IMR-90 (cell line): ENCODE measurements at regions not wholly inside any gene's neighbourhood (a gene's known extent, or its start where the extent isn't known, plus 50 kb on each side); places are given as distances from the start of the nearest gene placed in this dataset.

ENCODE experiments used
- ATAC-seq: fragments of 200-7000 bp; cut with Tn5 transposase; 2 replicates; pipeline ENCODE4 v1.9.1; 2020; ENCODE audit warnings: low read depth, mild to moderate bottlenecking, moderate library complexity
- BruUV-seq: library from RNA; stranded (reverse); fragments of 400-500 nt; replicated peaks from 2 replicates; lab custom pipeline; 2021; lab: Mats Ljungman, UMichigan
- CTCF ChIA-PET: fragments of 300-600 bp; formaldehyde crosslinking; extraction: SDS; loops from one replicate; lab custom pipeline; 2021; ENCODE audit warnings: antibody characterized with exemption; lab: Yijun Ruan, JAX
- POLR2A ChIA-PET: fragments of 300-600 bp; sonication (Branson Sonifier 250); formaldehyde crosslinking; loops from one replicate; lab custom pipeline; 2022; ENCODE audit warnings: antibody characterized with exemption; ENCODE audit not compliant: unreplicated experiment; lab: Charles Lee
- DNase-seq: peaks from one replicate; pipeline ENCODE4 v3.0.0; 2013
- H2AFZ ChIP-seq: replicated peaks from 2 replicates; pipeline ENCODE3; 2013; ENCODE audit warnings: low read length, mild to moderate bottlenecking; ENCODE audit not compliant: poor library complexity
- H2AK5ac ChIP-seq: 2 replicates; pipeline ENCODE4 v1.6.1; 2013; ENCODE audit warnings: low read depth, low read length, inconsistent platforms
- H2AK9ac ChIP-seq: replicated peaks from 2 replicates; pipeline ENCODE3; 2013; ENCODE audit warnings: mild to moderate bottlenecking, low read depth, low read length, moderate library complexity; ENCODE audit not compliant: poor library complexity
- H2BK120ac ChIP-seq: 2 replicates; pipeline ENCODE4 v1.6.1; 2013; ENCODE audit warnings: low read depth, low read length, inconsistent platforms
- H2BK15ac ChIP-seq: 3 replicates; pipeline ENCODE4 v1.6.1; 2013; ENCODE audit warnings: low read depth, low read length, inconsistent platforms
- H2BK20ac ChIP-seq: 2 replicates; pipeline ENCODE4 v1.6.1; 2013; ENCODE audit warnings: low read depth, mild to moderate bottlenecking, inconsistent platforms, low read length, moderate library complexity
- H2BK5ac ChIP-seq: 2 replicates; pipeline ENCODE4 v1.6.1; 2013; ENCODE audit warnings: mild to moderate bottlenecking, low read depth, low read length, inconsistent platforms; ENCODE audit not compliant: poor library complexity, severe bottlenecking
- H3K14ac ChIP-seq: replicated peaks from 2 replicates; pipeline ENCODE4 v1.6.1; 2013; ENCODE audit warnings: low read depth, low read length, inconsistent platforms
- H3K18ac ChIP-seq: 2 replicates; pipeline ENCODE4 v1.6.1; 2013; ENCODE audit warnings: low read depth, low read length, control low read depth
- H3K23ac ChIP-seq: 2 replicates; pipeline ENCODE4 v1.6.1; 2013; ENCODE audit warnings: low read depth, low read length, inconsistent platforms
- H3K27ac ChIP-seq: 2 replicates; pipeline ENCODE4 v1.5.1; 2013; ENCODE audit warnings: mild to moderate bottlenecking, control low read depth, low read length; ENCODE audit not compliant: insufficient read depth
- H3K27me3 ChIP-seq: 2 replicates; pipeline ENCODE4 v1.6.1; 2013; ENCODE audit warnings: low read length; ENCODE audit not compliant: control insufficient read depth, insufficient read depth
- H3K36me3 ChIP-seq: 2 replicates; pipeline ENCODE4 v1.6.1; 2013; ENCODE audit warnings: low read length, mixed read lengths; ENCODE audit not compliant: control insufficient read depth, insufficient read depth
- H3K4ac ChIP-seq: 2 replicates; pipeline ENCODE4 v1.6.1; 2013; ENCODE audit warnings: low read depth, low read length, inconsistent platforms
- H3K4me1 ChIP-seq: 2 replicates; pipeline ENCODE4 v1.6.1; 2013; ENCODE audit warnings: low read length, mixed read lengths; ENCODE audit not compliant: control insufficient read depth, insufficient read depth
- H3K4me2 ChIP-seq: 2 replicates; pipeline ENCODE4 v1.6.1; 2013; ENCODE audit warnings: low read depth, mild to moderate bottlenecking, control low read depth, low read length, moderate library complexity
- H3K4me3 ChIP-seq: 2 replicates; pipeline ENCODE4 v1.5.1; 2013; ENCODE audit warnings: low read depth, mild to moderate bottlenecking, control low read depth, low read length, moderate library complexity; ENCODE audit not compliant: insufficient read depth
- H3K56ac ChIP-seq: 2 replicates; pipeline ENCODE4 v1.6.1; 2013; ENCODE audit warnings: low read length, inconsistent platforms; ENCODE audit not compliant: insufficient read depth; ENCODE audit errors: extremely low read depth
- H3K79me1 ChIP-seq, 2 experiments: 2 replicates each; pipeline ENCODE4 v1.6.1; 2013; ENCODE audit warnings: low read length in 2 of 2, inconsistent platforms in 1 of 2, low read depth in 1 of 2
- H3K9ac ChIP-seq: 2 replicates; pipeline ENCODE4 v1.6.1; 2013; ENCODE audit warnings: low read depth, low read length, control low read depth
- H3K9me1 ChIP-seq: 2 replicates; pipeline ENCODE4 v1.6.1; 2013; ENCODE audit warnings: low read length, inconsistent platforms; ENCODE audit not compliant: insufficient read depth
- H3K9me3 ChIP-seq: 2 replicates; pipeline ENCODE4 v1.6.1; 2013; ENCODE audit warnings: low read length; ENCODE audit not compliant: control insufficient read depth, insufficient read depth
- H4K20me1 ChIP-seq: 2 replicates; pipeline ENCODE4 v1.6.1; 2013; ENCODE audit warnings: low read length, inconsistent platforms; ENCODE audit not compliant: insufficient read depth
- H4K5ac ChIP-seq: 2 replicates; pipeline ENCODE4 v1.6.1; 2013; ENCODE audit warnings: mild to moderate bottlenecking, low read depth, low read length, control low read depth
- H4K8ac ChIP-seq, 2 experiments: 2 replicates each; pipeline ENCODE4 v1.6.1; 2013; ENCODE audit warnings: low read depth in 2 of 2, low read length in 2 of 2, control low read depth in 1 of 2, inconsistent platforms in 1 of 2
- H4K91ac ChIP-seq: 2 replicates; pipeline ENCODE4 v1.6.1; 2013; ENCODE audit warnings: low read depth, low read length, inconsistent platforms; ENCODE audit not compliant: insufficient read depth
- CTCF ChIP-seq: conservative IDR thresholded peaks from 2 replicates; pipeline ENCODE4 v1.5.1; 2012; ENCODE audit warnings: mild to moderate bottlenecking, low read depth, low read length, improper control_type of control experiment
- MXI1 ChIP-seq: IDR thresholded peaks from 2 replicates; pipeline ENCODE4 v1.6.1; 2012; ENCODE audit warnings: low read depth, mild to moderate bottlenecking, low read length, moderate library complexity, borderline replicate concordance
- POLR2A ChIP-seq: IDR thresholded peaks from 2 replicates; pipeline ENCODE4 v1.6.1; 2012; ENCODE audit warnings: mild to moderate bottlenecking, low read depth, low read length
- WGBS, 2 experiments: methylation state at CpG; one replicate each; pipeline versions ENCODE4 v1.1.5 to v1.1.7; 2013; ENCODE audit warnings: missing lambda C conversion rate in 2 of 2; ENCODE audit not compliant: insufficient read length in 1 of 2; ENCODE audit errors: extremely low coverage in 2 of 2; 5-methylcytosine and 5-hydroxymethylcytosine counted together
- dilution Hi-C: fragments of 300-500 bp; cut with HindIII; formaldehyde crosslinking; loops from one replicate; pipeline ENCODE4 v1.14.3; 2018; ENCODE audit warnings: low sequenced_read_pairs; ENCODE audit not compliant: unreplicated experiment
- in situ Hi-C: fragments of 300-500 bp; cut with MboI; formaldehyde crosslinking; loops from 3 replicates; pipeline ENCODE4 v1.14.3; 2019; ENCODE audit warnings: low sequenced_read_pairs, inconsistent platforms, mixed read lengths
- intact Hi-C: fragments of 100-400 bp; cut with micrococcal nuclease; formaldehyde crosslinking; loops from 2 replicates; pipeline ENCODE4 v1.10.0; 2022

GRCh38 chr1:79323239-79324025 lies 316.9 kb upstream of the ADGRL4 start (continued):
- TF ChIP-seq POLR2A, result no peak
- 0 out of 2 replicates have a peak, but pooled peaks have one; percentile 35 for TF ChIP-seq MXI1

- no peaks in the 10 kb centered on the region for H4K20me1 ChIP-seq
- peaks cover 5% of the 10 kb centered on the region; the same call in 1 of the 2 replicates for H3K9me3 ChIP-seq
- peak overlapping the region; percentile 62; the same call in 1 of the 2 replicates for H2BK20ac ChIP-seq
- CTCF ChIA-PET, result interaction anchor here (0.9 kb wide), 1 partner anchor 30 kb away, joined by 3 read pairs; no protein-coding TSS in a partner anchor
- no peak overlapping the region for H3K4me3 ChIP-seq
- H3K23ac ChIP-seq, result no peak overlapping the region; the same call in 1 of the 2 replicates
- WGBS, 2 experiments, result no CpG with 5 or more reads among the region's 5 CpGs
- peak overlapping the region; percentile 72; the same call in 1 of the 2 replicates for H3K4me2 ChIP-seq
- peak overlapping the region; percentile 1 to 59; a peak in 1 of 4 replicates for H4K8ac ChIP-seq
- in situ Hi-C loops (no loop called here), dilution Hi-C loops (no loop called here), intact Hi-C loops (no loop called here)
- no peak overlapping the region for H2AK5ac ChIP-seq
- H3K79me1 ChIP-seq, result no peaks in the 10 kb centered on the region
- peak overlapping the region; percentile 59; the same call in 1 of the 2 replicates for H4K91ac ChIP-seq
- H2AFZ ChIP-seq, result no peak overlapping the region
- H2AK9ac ChIP-seq, result no peak overlapping the region
- POLR2A ChIA-PET, result no interaction called here
- peaks cover 5% of the 10 kb centered on the region for H3K4me1 ChIP-seq
- H3K4ac ChIP-seq, result peak overlapping the region; percentile 45
- H2BK15ac ChIP-seq, result 0 out of 3 replicates have a peak overlapping the region, but pooled peaks have one; percentile 42
- TF ChIP-seq MXI1 (no peak), CTCF (peak; percentile 14; the same call in 1 of the 2 replicates)
- no TSS peak for BruUV-seq
- peak overlapping the region; percentile 87 for H2BK120ac ChIP-seq
- peak overlapping the region; percentile 97 for H2BK5ac ChIP-seq
- H3K36me3 ChIP-seq, result no peaks in the 10 kb centered on the region
- H4K5ac ChIP-seq, result peak overlapping the region; percentile 94; the same call in 1 of the 2 replicates
- no peaks in the 10 kb centered on the region for H3K27me3 ChIP-seq
- ATAC-seq, result peak; percentile 46
- H3K56ac ChIP-seq, result peak overlapping the region; percentile 54; the same call in 1 of the 2 replicates
- peak overlapping the region; percentile 74; the same call in 1 of the 2 replicates for H3K27ac ChIP-seq
- no peaks in the 10 kb centered on the region for H3K9me1 ChIP-seq
- peak overlapping the region; percentile 98 for H3K18ac ChIP-seq
- H3K9ac ChIP-seq, result no peak overlapping the region
- peak; percentile 50 for DNase-seq
- peak overlapping the region; percentile 49; the same call in 1 of the 2 replicates for H3K14ac ChIP-seq
Observed at GRCh38 chr1:79322511-79323027, 316.0 kb upstream of the ADGRL4 start.
